ENCODE measurements at regions not wholly inside any gene's neighbourhood (a gene's known extent, or its start where the extent isn't known, plus 50 kb on each side); places are given as distances from the start of the nearest gene placed in this dataset.

- no peak for TF ChIP-seq LEF1 (IDR thresholded peaks at IDR 0.05; ENCODE audit: borderline replicate concordance)
- no peak for TF ChIP-seq ELF4 (IDR thresholded peaks at IDR 0.05)
- TF ChIP-seq BHLHE40 (IDR thresholded peaks at IDR 0.05; ENCODE audit: borderline replicate concordance): no peak
- no peak for TF ChIP-seq NFRKB (IDR thresholded peaks at IDR 0.05)
- no peak for TF ChIP-seq SUZ12 (IDR thresholded peaks at IDR 0.05)
- TF ChIP-seq FOXA1 (IDR thresholded peaks at IDR 0.05): no peak
- TF ChIP-seq ZNF384 (IDR thresholded peaks at IDR 0.05): no peak
Observed at GRCh38 chr2:134109725-134110124, 144.1 kb upstream of the MGAT5 start.
